SK-N-SH (cell line): ENCODE measurements at regions not wholly inside any gene's neighbourhood (a gene's known extent, or its start where the extent isn't known, plus 50 kb on each side); places are given as distances from the start of the nearest gene placed in this dataset.
A peak's percentile ranks its signal among the peaks of the same experiment; 100 is the strongest.

ENCODE experiments used
- CTCF ChIA-PET: fragments of 300-600, 350-600 bp; formaldehyde crosslinking; extraction: SDS; loops from one replicate; lab custom pipeline; 2021; lab: Yijun Ruan, JAX
- POLR2A ChIA-PET: fragments of 350-600 bp; sonication (Branson Sonifier 250); formaldehyde crosslinking; extraction: SDS; loops from one replicate; lab custom pipeline; 2020; ENCODE audit warnings: antibody characterized with exemption, inconsistent platforms; lab: Yijun Ruan, JAX
- DNase-seq: peaks from one replicate; pipeline ENCODE4 v3.0.0; 2012
- H2AFZ ChIP-seq: fragments of 200-600 bp; sonication (generic); 2 replicates; pipeline ENCODE4 v1.8.1; 2016; ENCODE audit warnings: antibody characterized with exemption, mild to moderate bottlenecking, low read depth
- H3F3A ChIP-seq: fragments of 200-600 bp; sonication (generic); replicated peaks from 2 replicates; pipeline ENCODE3; 2016; ENCODE audit warnings: antibody characterized with exemption, mild to moderate bottlenecking; ENCODE audit not compliant: insufficient read depth
- H3K27ac ChIP-seq, 2 experiments: fragments of 200-500 bp in 1 of 2; fragments of 200-600 bp in 1 of 2; sonication (Bioruptor generic) in 1 of 2; sonication (generic), shearing (Covaris generic) in 1 of 2; 2 replicates each; pipeline versions ENCODE4 v1.5.1 to v1.6.1; 2014 to 2016; ENCODE audit warnings: low read depth in 2 of 2, inconsistent platforms in 1 of 2, low read length in 1 of 2, mild to moderate bottlenecking in 1 of 2, mixed read lengths in 1 of 2
- H3K27me3 ChIP-seq: fragments of 200-600 bp; sonication (generic), shearing (Covaris generic); 2 replicates; pipeline ENCODE4 v1.6.1; 2016; ENCODE audit warnings: mixed run types; ENCODE audit not compliant: insufficient read depth
- H3K36me3 ChIP-seq, 2 experiments: fragments of 200-500 bp in 1 of 2; fragments of 200-600 bp in 1 of 2; sonication (Bioruptor generic) in 1 of 2; sonication (generic) in 1 of 2; replicated peaks in 1 of 2; 2 replicates each; pipeline versions ENCODE3 to v1.5.1; 2014 to 2016; ENCODE audit warnings: low read length in 1 of 2, mild to moderate bottlenecking in 1 of 2; ENCODE audit not compliant: insufficient read depth in 2 of 2, control insufficient read depth in 1 of 2
- H3K4me1 ChIP-seq, 2 experiments: fragments of 200-500 bp in 1 of 2; fragments of 200-600 bp in 1 of 2; sonication (Bioruptor generic) in 1 of 2; sonication (generic), shearing (Covaris generic) in 1 of 2; 2 replicates each; pipeline versions ENCODE4 v1.5.1 to v1.6.1; 2014 to 2016; ENCODE audit warnings: low read depth in 1 of 2, low read length in 1 of 2, mixed run types in 1 of 2; ENCODE audit not compliant: insufficient read depth in 2 of 2, control insufficient read depth in 1 of 2
- H3K4me2 ChIP-seq: fragments of 200-600 bp; sonication (generic), shearing (Covaris generic); 2 replicates; pipeline ENCODE4 v1.6.1; 2017; ENCODE audit warnings: mixed run types
- H3K4me3 ChIP-seq, 2 experiments: fragments of 200-500 bp in 1 of 2; fragments of 200-600 bp in 1 of 2; sonication (Bioruptor generic) in 1 of 2; sonication (generic), shearing (Covaris generic) in 1 of 2; 2 replicates each; pipeline versions ENCODE4 v1.5.1 to v1.8.1; 2014 to 2016; ENCODE audit warnings: low read depth in 2 of 2, inconsistent platforms in 1 of 2, low read length in 1 of 2, mild to moderate bottlenecking in 1 of 2, mixed read lengths in 1 of 2, moderate library complexity in 1 of 2
- H3K79me2 ChIP-seq: fragments of 200-600 bp; sonication (generic); 2 replicates; pipeline ENCODE4 v1.8.1; 2017; ENCODE audit warnings: mild to moderate bottlenecking; ENCODE audit not compliant: insufficient read depth
- H3K9ac ChIP-seq: fragments of 200-600 bp; sonication (generic); 2 replicates; pipeline ENCODE4 v1.6.1; 2017; ENCODE audit warnings: mixed run types
- H3K9me2 ChIP-seq: fragments of 200-600 bp; sonication (generic); 2 replicates; pipeline ENCODE4 v1.6.1; 2017; ENCODE audit warnings: mixed run types
- H3K9me3 ChIP-seq: fragments of 200-600 bp; sonication (generic); 2 replicates; pipeline ENCODE4 v1.6.1; 2017; ENCODE audit warnings: mixed run types, mild to moderate bottlenecking, moderate library complexity
- H4K20me1 ChIP-seq: fragments of 200-600 bp; sonication (generic); 2 replicates; pipeline ENCODE4 v1.6.1; 2017; ENCODE audit warnings: mild to moderate bottlenecking, mixed run types; ENCODE audit not compliant: insufficient read depth
- CHD2 ChIP-seq: fragments of 150-350 bp; IDR thresholded peaks from 2 replicates; pipeline ENCODE4 v1.6.1; 2018; ENCODE audit warnings: low read length; ENCODE audit not compliant: partially characterized antibody
- EP300 ChIP-seq, 2 experiments: IDR thresholded peaks; 2 replicates each; pipeline versions ENCODE4 v1.4.0 to v1.6.1; 2012; ENCODE audit warnings: borderline replicate concordance in 1 of 2, low read depth in 1 of 2, low read length in 1 of 2
- EZH2phosphoT487 ChIP-seq: fragments of 200-600 bp; sonication (generic); IDR thresholded peaks from 2 replicates; pipeline ENCODE4 v1.6.1; 2017; ENCODE audit warnings: low read depth, mixed run types, mild to moderate bottlenecking, antibody characterized with exemption, moderate library complexity, borderline replicate concordance
- FOXJ3 ChIP-seq: sonication (generic); formaldehyde crosslinking; IDR thresholded peaks from 2 replicates; pipeline ENCODE4 v1.5.1; 2020; ENCODE audit warnings: mild to moderate bottlenecking, missing genetic modification reagents
- GATA2 ChIP-seq: sonication (generic); formaldehyde crosslinking; IDR thresholded peaks from 2 replicates; pipeline ENCODE4 v1.5.0; 2020; ENCODE audit warnings: mild to moderate bottlenecking, missing genetic modification reagents
- JUND ChIP-seq: IDR thresholded peaks from 2 replicates; pipeline ENCODE4 v1.4.0; 2012
- MXI1 ChIP-seq: IDR thresholded peaks from 2 replicates; pipeline ENCODE4 v1.6.1; 2012; ENCODE audit warnings: mild to moderate bottlenecking, low read depth, low read length, improper control_type of control experiment
- RCOR1 ChIP-seq: fragments of 150-350 bp; IDR thresholded peaks from 2 replicates; pipeline ENCODE4 v1.6.1; 2017; ENCODE audit warnings: antibody characterized with exemption, low read length
- RXRA ChIP-seq: IDR thresholded peaks from 2 replicates; pipeline ENCODE4 v1.4.0; 2012; ENCODE audit warnings: low read depth, mild to moderate bottlenecking, borderline replicate concordance
- TAF1 ChIP-seq: IDR thresholded peaks from 2 replicates; pipeline ENCODE4 v1.6.1; 2012; ENCODE audit warnings: low read depth, mild to moderate bottlenecking, low read length, moderate library complexity, borderline replicate concordance
- YY1 ChIP-seq: IDR thresholded peaks from 2 replicates; pipeline ENCODE4 v1.4.0; 2012; ENCODE audit warnings: low read depth, mild to moderate bottlenecking
- WGBS: methylation state at CpG from one replicate; pipeline ENCODE4 v1.1.6; 2017; ENCODE audit warnings: low lambda C conversion rate; 5-methylcytosine and 5-hydroxymethylcytosine counted together
- TF ChIP-seq, protein P1 (sequence below): IDR thresholded peaks from 2 replicates; pipeline ENCODE4 v1.4.0; 2012; ENCODE audit warnings: low read depth, borderline replicate concordance
- TF ChIP-seq, protein P2 (sequence below): fragments of 150-350 bp; IDR thresholded peaks from 2 replicates; pipeline ENCODE4 v1.6.1; 2016; ENCODE audit warnings: mild to moderate bottlenecking, low read depth, low read length
- TF ChIP-seq, protein P3 (sequence below): fragments of 200-600 bp; sonication (generic); IDR thresholded peaks from 2 replicates; pipeline ENCODE4 v1.6.1; 2017; ENCODE audit warnings: antibody characterized with exemption, mild to moderate bottlenecking, moderate library complexity

DNA sequence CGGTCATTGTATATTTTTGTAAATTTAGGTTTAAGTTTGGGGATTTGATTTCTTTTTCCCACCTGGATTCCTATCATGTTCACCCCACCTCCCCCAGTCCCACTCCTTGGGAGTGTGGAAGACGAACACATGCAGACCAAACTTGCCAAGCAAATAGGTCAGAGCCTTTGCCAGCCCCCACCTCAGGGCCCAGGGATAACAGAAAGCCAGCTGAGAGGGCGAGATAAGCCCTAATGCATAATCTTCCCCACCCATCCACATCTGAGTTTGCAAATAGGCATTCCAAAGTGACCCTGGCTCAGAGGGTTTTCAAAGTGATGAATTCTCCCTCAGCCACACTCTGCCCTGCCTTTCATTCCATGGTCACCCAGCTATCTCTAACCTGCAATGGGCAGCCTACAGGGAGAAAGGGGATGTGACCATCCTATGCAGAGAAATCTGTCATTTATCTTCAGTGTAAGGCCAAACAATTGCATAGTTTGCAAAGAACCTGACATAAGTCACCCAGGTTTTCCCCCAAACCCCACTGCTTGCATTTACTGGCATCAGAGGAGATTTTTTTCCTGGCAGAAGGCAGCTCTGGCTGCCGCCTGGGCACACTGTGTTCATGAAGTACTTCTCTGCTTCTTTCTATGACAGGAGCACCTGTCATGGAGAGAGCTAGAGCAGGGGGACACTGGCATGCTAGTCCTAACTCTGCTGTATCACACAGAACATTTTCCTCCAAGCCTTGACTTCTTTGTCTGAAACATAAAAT, 69.0 kb upstream of the NFIA start:
- Histone ChIP-seq H3K36me3 (no peaks in the 10 kb centered on the region), H3K4me2 (no peak overlapping the region), H3F3A (no peaks in the 10 kb centered on the region), H3K4me1 (peaks cover 0 to 17% of the 10 kb centered on the region in 2 experiments; a peak in 2 of 4 replicates), H3K9me3 (no peaks in the 10 kb centered on the region), H4K20me1 (no peaks in the 10 kb centered on the region), H3K9me2 (no peaks in the 10 kb centered on the region), H3K4me3 (no peak overlapping the region), H3K27me3 (no peaks in the 10 kb centered on the region), H3K27ac (no peak overlapping the region), H2AFZ (no peak overlapping the region), H3K79me2 (no peaks in the 10 kb centered on the region), H3K9ac (no peak overlapping the region)
- CTCF ChIA-PET = interaction anchor here (1.0 to 1.3 kb wide), 2 partner anchors 36 to 732 kb away, joined by 4 to 7 read pairs; no protein-coding TSS in a partner anchor
- TF ChIP-seq EP300 (IDR thresholded peaks at IDR 0.05; ENCODE audit: borderline replicate concordance in 1 of 2, low read depth in 1 of 2, low read length in 1 of 2) (peak in 1 of 2 experiments; percentile 37; a peak in 1 of 4 replicates), CHD2 (peak; percentile 25), GATA2 (CRISPR knock-in tag) (peak; percentile 41; the same call in 1 of the 2 replicates), TAF1 (no peak), YY1 (no peak), EZH2phosphoT487 (no peak), MXI1 (no peak)
- TF ChIP-seq, protein P1, sequence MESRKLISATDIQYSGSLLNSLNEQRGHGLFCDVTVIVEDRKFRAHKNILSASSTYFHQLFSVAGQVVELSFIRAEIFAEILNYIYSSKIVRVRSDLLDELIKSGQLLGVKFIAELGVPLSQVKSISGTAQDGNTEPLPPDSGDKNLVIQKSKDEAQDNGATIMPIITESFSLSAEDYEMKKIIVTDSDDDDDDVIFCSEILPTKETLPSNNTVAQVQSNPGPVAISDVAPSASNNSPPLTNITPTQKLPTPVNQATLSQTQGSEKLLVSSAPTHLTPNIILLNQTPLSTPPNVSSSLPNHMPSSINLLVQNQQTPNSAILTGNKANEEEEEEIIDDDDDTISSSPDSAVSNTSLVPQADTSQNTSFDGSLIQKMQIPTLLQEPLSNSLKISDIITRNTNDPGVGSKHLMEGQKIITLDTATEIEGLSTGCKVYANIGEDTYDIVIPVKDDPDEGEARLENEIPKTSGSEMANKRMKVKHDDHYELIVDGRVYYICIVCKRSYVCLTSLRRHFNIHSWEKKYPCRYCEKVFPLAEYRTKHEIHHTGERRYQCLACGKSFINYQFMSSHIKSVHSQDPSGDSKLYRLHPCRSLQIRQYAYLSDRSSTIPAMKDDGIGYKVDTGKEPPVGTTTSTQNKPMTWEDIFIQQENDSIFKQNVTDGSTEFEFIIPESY = no peak
- TF ChIP-seq, protein P2, sequence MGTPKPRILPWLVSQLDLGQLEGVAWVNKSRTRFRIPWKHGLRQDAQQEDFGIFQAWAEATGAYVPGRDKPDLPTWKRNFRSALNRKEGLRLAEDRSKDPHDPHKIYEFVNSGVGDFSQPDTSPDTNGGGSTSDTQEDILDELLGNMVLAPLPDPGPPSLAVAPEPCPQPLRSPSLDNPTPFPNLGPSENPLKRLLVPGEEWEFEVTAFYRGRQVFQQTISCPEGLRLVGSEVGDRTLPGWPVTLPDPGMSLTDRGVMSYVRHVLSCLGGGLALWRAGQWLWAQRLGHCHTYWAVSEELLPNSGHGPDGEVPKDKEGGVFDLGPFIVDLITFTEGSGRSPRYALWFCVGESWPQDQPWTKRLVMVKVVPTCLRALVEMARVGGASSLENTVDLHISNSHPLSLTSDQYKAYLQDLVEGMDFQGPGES = no peak
- POLR2A ChIA-PET = no interaction called here
- 65% methylated on average over 4 of the region's 4 CpGs for WGBS
- peak; percentile 49 for DNase-seq

DNA sequence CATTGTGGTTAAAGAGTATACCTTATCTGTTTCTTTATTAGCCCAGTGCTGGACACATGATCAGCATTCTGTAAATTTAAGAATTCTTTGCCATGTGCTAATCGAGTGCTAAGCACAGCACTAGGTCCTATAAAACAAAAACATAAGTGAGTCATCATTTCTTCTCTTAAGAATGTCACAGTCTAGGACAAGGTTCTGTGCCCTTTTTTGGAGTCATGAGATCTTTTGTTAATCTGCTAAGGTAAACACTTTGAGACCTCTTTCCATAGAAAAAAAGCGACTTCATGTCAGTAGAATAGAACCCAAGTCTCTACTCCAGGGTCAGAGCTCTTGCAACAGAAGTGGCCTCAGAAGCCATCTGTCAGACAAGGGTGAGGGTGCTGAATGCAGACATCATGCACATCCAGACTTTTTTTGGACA, 70.0 kb upstream of the NFIA start:
- CTCF ChIA-PET = interaction anchor here (1.3 kb wide), 1 partner anchor 731 kb away, joined by 4 read pairs; no protein-coding TSS in a partner anchor
- Histone ChIP-seq H3K9me3 (no peaks in the 10 kb centered on the region), H3K9me2 (no peaks in the 10 kb centered on the region), H3K27ac (no peak overlapping the region), H3K4me2 (no peak overlapping the region), H3K27me3 (no peaks in the 10 kb centered on the region), H3K9ac (no peak overlapping the region), H3F3A (no peaks in the 10 kb centered on the region), H3K79me2 (no peaks in the 10 kb centered on the region), H3K36me3 (no peaks in the 10 kb centered on the region), H3K4me3 (no peak overlapping the region), H3K4me1 (peaks cover 0 to 17% of the 10 kb centered on the region in 2 experiments; a peak in 2 of 4 replicates), H4K20me1 (no peaks in the 10 kb centered on the region), H2AFZ (no peak overlapping the region)
- POLR2A ChIA-PET = no interaction called here
- DNase-seq = no peak
- WGBS = 75% methylated on average over 2 of the region's 2 CpGs
- TF ChIP-seq FOXJ3 (no peak), RCOR1 (no peak), TAF1 (no peak), JUND (no peak), EP300 (IDR thresholded peaks at IDR 0.05; ENCODE audit: borderline replicate concordance in 1 of 2, low read depth in 1 of 2, low read length in 1 of 2) (no peak), RXRA (no peak)
- TF ChIP-seq, protein P3, sequence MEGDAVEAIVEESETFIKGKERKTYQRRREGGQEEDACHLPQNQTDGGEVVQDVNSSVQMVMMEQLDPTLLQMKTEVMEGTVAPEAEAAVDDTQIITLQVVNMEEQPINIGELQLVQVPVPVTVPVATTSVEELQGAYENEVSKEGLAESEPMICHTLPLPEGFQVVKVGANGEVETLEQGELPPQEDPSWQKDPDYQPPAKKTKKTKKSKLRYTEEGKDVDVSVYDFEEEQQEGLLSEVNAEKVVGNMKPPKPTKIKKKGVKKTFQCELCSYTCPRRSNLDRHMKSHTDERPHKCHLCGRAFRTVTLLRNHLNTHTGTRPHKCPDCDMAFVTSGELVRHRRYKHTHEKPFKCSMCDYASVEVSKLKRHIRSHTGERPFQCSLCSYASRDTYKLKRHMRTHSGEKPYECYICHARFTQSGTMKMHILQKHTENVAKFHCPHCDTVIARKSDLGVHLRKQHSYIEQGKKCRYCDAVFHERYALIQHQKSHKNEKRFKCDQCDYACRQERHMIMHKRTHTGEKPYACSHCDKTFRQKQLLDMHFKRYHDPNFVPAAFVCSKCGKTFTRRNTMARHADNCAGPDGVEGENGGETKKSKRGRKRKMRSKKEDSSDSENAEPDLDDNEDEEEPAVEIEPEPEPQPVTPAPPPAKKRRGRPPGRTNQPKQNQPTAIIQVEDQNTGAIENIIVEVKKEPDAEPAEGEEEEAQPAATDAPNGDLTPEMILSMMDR = no peak
- TF ChIP-seq, protein P1 = no peak
- TF ChIP-seq, all 33 proteins: peak for 0
